DMS53 treated with DMSO at 0.1 percent for 48 hours (cell line): ENCODE measurements at regions not wholly inside any gene's neighbourhood (a gene's known extent, or its start where the extent isn't known, plus 50 kb on each side); places are given as distances from the start of the nearest gene placed in this dataset.

ENCODE experiments used
- DNase-seq: peaks from one replicate; lab custom pipeline; 2025; ENCODE audit not compliant: unreplicated experiment; lab: John Stamatoyannopoulos, UW

DNA sequence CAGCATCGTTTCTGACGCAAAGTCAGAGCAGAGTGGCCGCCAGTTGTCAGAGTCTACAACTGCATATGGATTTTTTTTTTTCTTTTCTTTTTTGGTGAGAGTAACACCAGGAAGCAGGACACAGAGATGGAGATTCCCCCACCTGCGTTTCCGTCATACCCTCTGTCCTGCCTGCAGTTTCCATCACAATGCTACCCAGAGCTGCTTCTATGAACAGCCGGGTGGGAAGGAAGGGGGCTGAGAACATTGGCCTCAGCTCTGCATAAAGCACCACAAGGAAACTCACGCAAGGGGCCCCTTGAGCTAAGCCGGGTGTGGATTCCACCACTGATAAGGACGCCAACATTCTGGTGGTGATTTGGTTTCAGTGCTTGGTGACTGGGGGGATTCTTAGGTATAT lies 183.5 kb upstream of the AFDN start:
- no peak for DNase-seq

DNA sequence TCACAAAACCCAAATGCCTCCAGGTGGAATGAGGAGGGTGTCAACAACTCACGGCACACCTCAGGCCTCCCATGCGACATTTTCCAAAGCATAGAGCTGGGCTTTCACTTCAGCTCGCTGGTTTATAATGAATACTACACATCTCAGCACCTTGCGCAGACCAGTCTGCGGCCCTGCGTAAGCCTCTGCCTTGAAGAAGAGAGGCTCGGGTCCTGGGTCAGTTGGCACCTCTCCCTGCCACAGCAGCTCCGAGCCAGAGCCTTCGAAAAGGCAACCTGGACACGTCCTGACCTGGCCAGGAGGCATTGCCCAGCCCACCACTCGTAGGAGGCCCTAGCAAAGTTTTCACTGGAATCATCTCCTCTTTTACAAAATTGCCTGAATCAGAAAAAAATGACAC lies 183.0 kb upstream of the AFDN start:
- no peak for DNase-seq

- DNase-seq: no peak
Observed at GRCh38 chr6:167644412-167645132, 182.1 kb upstream of the AFDN start.

- DNase-seq: no peak
Observed at GRCh38 chr6:167645368-167645767, 181.3 kb upstream of the AFDN start.

- no peak for DNase-seq
Observed at GRCh38 chr6:167647306-167647705, 179.4 kb upstream of the AFDN start.

- DNase-seq: no peak
Observed at GRCh38 chr6:167647737-167648470, 178.8 kb upstream of the AFDN start.

DNA sequence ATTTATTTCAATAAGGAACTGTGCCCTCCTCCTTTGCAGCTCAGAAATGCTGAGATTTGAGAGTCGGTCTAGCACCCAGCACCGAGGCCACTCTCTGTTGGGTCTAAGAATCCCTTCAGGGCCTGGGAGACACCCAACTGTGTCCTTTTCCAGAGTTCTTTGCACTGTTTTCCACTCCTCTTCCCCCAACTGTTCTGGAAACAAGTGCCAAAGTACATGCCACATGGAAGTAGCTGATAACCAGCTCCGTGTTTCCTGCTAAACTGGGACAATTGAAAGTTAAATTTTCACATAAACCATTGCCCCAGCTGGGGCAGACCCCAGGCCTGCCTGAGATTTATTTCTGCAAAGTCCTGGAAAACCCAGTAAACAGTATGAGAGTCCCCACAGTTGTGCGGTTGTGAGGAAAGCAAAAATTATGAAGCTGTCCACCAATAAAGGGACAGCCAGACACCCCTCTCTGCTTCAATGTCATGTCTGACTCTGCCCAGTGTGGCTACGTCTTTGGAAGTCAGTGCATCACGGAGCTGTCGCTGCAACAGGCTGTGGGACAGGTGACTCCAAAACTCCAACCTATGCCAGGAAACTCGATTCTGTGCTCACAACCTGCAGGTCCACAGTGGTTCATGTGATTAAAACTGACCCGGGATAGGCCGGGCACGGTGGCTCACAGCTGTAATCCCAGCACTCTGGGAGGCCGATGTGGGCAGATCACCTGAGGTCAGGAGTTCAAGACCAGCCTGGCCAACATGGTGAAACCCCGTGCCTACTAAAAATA lies 178.0 kb upstream of the AFDN start:
- no peak for DNase-seq

GRCh38 chr6:167649476-167649875 lies 177.2 kb upstream of the AFDN start:
- DNase-seq: no peak

DNA sequence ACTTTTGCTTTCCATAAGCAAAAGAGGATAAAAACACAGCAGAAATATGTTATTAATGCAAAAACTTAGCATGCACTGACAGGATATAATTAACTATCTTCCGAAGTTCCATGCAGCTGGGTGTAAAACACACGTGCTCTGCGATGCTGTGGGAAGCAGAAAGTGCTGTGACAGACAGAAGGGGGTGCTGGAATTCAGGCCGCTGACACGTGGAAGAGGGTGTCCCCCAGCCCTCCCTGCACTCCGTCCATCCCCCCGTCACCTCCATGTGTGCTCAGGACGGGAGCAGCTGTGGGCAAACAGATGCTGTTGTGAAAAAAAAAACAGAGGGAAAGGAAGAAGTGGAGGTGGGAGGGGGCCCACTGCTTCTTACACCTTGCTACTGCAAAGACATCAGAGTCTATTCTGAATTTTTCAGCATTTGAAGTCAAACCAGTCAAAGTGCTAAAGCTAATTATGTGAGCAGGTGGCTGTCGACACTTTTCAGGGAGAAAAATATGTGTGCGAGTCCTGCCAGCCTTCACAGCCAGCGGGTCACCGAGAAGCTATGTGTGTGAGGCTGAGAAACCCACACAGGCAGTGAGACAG lies 175.9 kb upstream of the AFDN start:
- no peak for DNase-seq

- DNase-seq: no peak
Observed at GRCh38 chr6:167651318-167652041, 175.2 kb upstream of the AFDN start.

GRCh38 chr6:167652042-167652700 lies 174.5 kb upstream of the AFDN start:
- no peak for DNase-seq

DNA sequence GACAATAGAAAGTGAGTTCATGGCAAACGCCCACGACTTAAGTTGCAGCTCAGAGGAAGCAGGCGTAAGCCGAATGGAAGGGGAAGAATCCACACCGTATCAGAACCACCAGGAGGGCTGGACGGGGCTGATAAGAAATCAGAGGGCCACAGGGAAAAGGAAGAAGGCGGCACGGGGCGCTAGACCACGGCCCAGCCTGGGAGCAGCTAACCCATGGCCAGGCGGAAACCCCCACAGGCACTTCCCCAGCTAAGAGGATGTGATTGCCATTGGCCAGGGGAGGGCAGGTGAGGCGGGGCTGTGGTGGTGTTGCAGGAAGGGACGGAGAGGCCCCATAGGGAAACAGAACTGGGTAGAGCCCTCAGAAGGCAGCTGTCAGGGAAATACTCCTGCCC lies 174.0 kb upstream of the AFDN start:
- DNase-seq: no peak

GRCh38 chr6:167653561-167653960 lies 173.2 kb upstream of the AFDN start:
- no peak for DNase-seq

DNA sequence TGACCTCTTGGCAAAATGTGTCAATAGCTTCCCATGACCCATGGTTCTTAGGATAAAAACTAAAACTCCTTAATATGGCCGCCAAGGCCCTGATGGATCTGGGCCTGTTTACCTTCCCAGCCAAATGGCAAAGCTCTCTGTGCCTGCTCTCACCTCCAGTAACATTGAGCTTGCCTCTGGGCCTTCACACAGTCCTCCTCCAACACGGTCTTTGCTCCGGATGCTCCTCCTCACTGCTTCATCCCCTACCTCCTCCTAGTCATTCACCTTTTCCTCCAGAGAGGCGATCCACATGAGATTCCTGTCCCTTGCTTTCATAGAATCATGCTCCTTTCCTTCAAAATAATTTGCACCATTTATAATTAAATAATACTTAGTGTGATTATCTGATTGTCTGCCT lies 172.3 kb upstream of the AFDN start:
- no peak for DNase-seq

GRCh38 chr6:167655174-167655821 lies 171.4 kb upstream of the AFDN start:
- DNase-seq: no peak

DNA sequence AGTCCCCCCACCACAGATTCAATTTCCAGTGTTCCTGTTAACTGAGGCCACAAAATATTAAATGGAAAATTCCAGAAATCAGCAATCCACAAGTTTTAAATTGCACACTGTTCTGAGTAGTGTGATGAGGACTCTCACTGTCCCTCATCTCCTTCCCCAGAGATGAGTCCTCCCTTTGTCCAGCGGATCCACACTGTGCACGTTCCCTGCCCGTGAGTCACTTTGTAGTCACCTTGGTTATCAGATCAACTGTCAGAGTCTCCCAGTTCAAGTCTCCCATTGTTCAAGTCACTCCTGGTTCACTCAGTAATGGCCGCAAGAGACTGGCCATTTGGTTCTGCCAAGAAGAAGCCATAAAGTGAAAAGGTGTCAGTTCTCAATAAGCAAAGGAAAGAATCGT lies 168.6 kb upstream of the AFDN start:
- no peak for DNase-seq

DNA sequence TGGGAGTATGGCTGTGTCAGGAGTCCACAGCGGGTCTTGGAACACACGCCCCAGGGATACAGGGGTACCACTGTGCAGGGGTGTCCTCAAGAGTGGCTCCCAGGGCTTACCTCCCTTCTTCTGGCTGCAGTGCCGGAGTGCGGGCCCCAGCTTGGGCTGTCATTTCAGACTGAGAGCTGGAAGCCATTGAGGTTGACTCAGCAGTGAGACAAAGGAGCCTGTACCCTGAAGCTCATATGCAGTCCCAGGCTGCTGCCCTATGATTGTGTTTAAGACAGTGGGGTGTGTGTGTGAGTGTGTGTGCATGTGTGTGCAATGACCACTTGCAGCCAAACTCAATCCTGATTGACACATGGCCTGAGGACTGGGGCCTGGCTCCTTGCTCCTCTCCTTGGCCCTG lies 167.7 kb upstream of the AFDN start:
- no peak for DNase-seq

- DNase-seq: no peak
Observed at GRCh38 chr6:167660424-167660823, 166.3 kb upstream of the AFDN start.

GRCh38 chr6:167660944-167661551 lies 165.7 kb upstream of the AFDN start:
- no peak for DNase-seq
